Activated naive CD4-positive, alpha-beta T cell treated with anti-CD3 and anti-CD28 coated beads, Interleukin-2, amount 50 U/mL, for 16 hours (primary cell): ENCODE measurements at regions not wholly inside any gene's neighbourhood (a gene's known extent, or its start where the extent isn't known, plus 50 kb on each side); places are given as distances from the start of the nearest gene placed in this dataset.

ENCODE experiments used
- DNase-seq: peaks from one replicate; pipeline ENCODE4 v3.0.0-alpha.2; 2020

GRCh38 chr10:1896153-1896552 lies 158.8 kb upstream of the ADARB2 start:
- no peak for DNase-seq

GRCh38 chr10:1895691-1896090 lies 158.4 kb upstream of the ADARB2 start:
- DNase-seq: no peak

- no peak for DNase-seq
Observed at GRCh38 chr10:1894912-1895311, 157.6 kb upstream of the ADARB2 start.

GRCh38 chr10:1893941-1894340 lies 156.6 kb upstream of the ADARB2 start:
- no peak for DNase-seq

GRCh38 chr10:1886039-1886438 lies 148.7 kb upstream of the ADARB2 start:
- DNase-seq: no peak

GRCh38 chr10:1882728-1883127 lies 145.4 kb upstream of the ADARB2 start:
- DNase-seq: no peak

- DNase-seq: no peak
Observed at GRCh38 chr10:1882180-1882579, 144.9 kb upstream of the ADARB2 start.

- no peak for DNase-seq
Observed at GRCh38 chr10:1881636-1882035, 144.3 kb upstream of the ADARB2 start.

GRCh38 chr10:1874533-1874932 lies 137.2 kb upstream of the ADARB2 start:
- no peak for DNase-seq

GRCh38 chr10:1873661-1874315 lies 136.5 kb upstream of the ADARB2 start:
- no peak for DNase-seq

GRCh38 chr10:1872151-1872726 lies 134.9 kb upstream of the ADARB2 start:
- no peak for DNase-seq

- no peak for DNase-seq
Observed at GRCh38 chr10:1870491-1870890, 133.2 kb upstream of the ADARB2 start.

GRCh38 chr10:1869861-1870260 lies 132.5 kb upstream of the ADARB2 start:
- no peak for DNase-seq

GRCh38 chr10:1860351-1860750 lies 123.0 kb upstream of the ADARB2 start:
- no peak for DNase-seq

GRCh38 chr10:1858547-1858946 lies 121.2 kb upstream of the ADARB2 start:
- DNase-seq: no peak

- DNase-seq: no peak
Observed at GRCh38 chr10:1858048-1858447, 120.7 kb upstream of the ADARB2 start.

- no peak for DNase-seq
Observed at GRCh38 chr10:1855911-1856310, 118.6 kb upstream of the ADARB2 start.

- no peak for DNase-seq
Observed at GRCh38 chr10:1854271-1854670, 116.9 kb upstream of the ADARB2 start.

GRCh38 chr10:1853801-1854200 lies 116.5 kb upstream of the ADARB2 start:
- DNase-seq: no peak

- DNase-seq: no peak
Observed at GRCh38 chr10:1852841-1853240, 115.5 kb upstream of the ADARB2 start.

GRCh38 chr10:1851762-1852161 lies 114.4 kb upstream of the ADARB2 start:
- no peak for DNase-seq

GRCh38 chr10:1850971-1851527 lies 113.7 kb upstream of the ADARB2 start:
- DNase-seq: no peak

- DNase-seq: no peak
Observed at GRCh38 chr10:1847361-1847760, 110.0 kb upstream of the ADARB2 start.

- DNase-seq: no peak
Observed at GRCh38 chr10:1846032-1846431, 108.7 kb upstream of the ADARB2 start.

- DNase-seq: no peak
Observed at GRCh38 chr10:1841759-1842158, 104.4 kb upstream of the ADARB2 start.
